Cardiac fibroblast (primary cell): ENCODE measurements at regions not wholly inside any gene's neighbourhood (a gene's known extent, or its start where the extent isn't known, plus 50 kb on each side); places are given as distances from the start of the nearest gene placed in this dataset.
A peak's percentile ranks its signal among the peaks of the same experiment; 100 is the strongest.

Experiments
- DNase-seq, 2 donors: peaks; one replicate each; pipeline versions ENCODE4 v3.0.0 to v3.0.0-alpha.2; 2010; ENCODE audit warnings: low read depth in 2 of 2
- H3K4me3 ChIP-seq, 2 donors: replicated peaks in 1 of 2; 1 replicate in 1 of 2; 2 replicates in 1 of 2; pipeline ENCODE4 v1.5.1; 2011; ENCODE audit warnings: low read depth in 2 of 2, low read length in 2 of 2, mild to moderate bottlenecking in 2 of 2, moderate library complexity in 1 of 2
- TF ChIP-seq, protein P1 (sequence below): IDR thresholded peaks from one replicate; pipeline ENCODE4 v1.5.1; 2011; ENCODE audit warnings: low read depth, mild to moderate bottlenecking, low read length, inconsistent platforms

DNA sequence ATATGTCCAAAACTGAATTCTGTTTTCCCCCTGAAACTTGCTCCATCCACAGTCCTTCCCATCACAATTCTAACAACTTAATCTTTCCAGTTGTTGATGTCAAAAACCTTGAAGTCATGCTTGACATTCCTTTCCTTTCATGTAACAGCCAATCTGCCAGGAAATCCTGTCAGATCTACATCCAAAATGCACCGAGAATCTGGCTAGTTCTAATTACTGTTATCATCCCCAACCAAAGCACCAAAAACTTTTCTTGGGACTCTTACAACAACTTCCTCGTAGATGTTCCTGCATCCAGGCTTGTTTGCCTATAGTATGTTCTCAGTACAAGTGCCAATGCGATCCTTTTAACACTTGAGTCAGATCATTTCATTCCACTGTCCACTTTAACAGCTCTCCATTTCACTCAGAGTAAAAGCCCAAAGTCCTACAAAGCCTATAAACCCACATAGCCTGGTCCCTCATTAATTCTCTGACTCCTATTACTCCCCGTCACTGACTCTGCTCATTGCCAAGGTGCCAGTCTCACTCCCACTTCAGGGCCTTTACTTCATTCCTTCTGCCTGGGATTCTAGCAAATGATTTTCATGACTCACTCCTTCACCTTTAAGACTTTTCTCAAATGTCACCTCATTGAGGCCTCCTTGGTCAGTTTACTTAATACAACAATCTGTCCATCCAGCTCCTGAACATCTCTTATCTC, 493.2 kb upstream of the NFIA start:
- H3K4me3 ChIP-seq: no peak overlapping the region
- TF ChIP-seq, protein P1, sequence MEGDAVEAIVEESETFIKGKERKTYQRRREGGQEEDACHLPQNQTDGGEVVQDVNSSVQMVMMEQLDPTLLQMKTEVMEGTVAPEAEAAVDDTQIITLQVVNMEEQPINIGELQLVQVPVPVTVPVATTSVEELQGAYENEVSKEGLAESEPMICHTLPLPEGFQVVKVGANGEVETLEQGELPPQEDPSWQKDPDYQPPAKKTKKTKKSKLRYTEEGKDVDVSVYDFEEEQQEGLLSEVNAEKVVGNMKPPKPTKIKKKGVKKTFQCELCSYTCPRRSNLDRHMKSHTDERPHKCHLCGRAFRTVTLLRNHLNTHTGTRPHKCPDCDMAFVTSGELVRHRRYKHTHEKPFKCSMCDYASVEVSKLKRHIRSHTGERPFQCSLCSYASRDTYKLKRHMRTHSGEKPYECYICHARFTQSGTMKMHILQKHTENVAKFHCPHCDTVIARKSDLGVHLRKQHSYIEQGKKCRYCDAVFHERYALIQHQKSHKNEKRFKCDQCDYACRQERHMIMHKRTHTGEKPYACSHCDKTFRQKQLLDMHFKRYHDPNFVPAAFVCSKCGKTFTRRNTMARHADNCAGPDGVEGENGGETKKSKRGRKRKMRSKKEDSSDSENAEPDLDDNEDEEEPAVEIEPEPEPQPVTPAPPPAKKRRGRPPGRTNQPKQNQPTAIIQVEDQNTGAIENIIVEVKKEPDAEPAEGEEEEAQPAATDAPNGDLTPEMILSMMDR: no peak
- DNase-seq: peak in 1 of 2 donors; percentile 19

DNA sequence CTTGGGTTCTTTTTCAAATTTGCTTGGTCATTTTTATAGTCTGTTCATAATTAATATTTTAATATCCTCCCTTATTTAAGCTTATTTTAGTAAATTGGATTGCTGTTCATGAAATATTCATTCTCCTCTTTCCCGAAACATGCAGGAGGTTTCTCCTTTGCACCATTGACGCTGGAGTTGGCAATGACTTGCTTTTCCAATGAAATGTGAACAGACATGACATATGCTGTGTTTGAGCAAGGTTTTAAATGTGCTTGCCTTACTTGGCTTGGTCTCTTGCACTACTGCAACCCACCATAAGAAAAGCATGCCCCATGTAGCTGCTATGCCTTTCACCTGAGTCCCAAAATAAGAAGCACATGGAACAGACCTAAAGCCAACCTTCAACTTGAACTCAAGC, 498.0 kb upstream of the NFIA start:
- no peak for DNase-seq
- H3K4me3 ChIP-seq: no peak overlapping the region
- TF ChIP-seq, protein P1: no peak

DNA sequence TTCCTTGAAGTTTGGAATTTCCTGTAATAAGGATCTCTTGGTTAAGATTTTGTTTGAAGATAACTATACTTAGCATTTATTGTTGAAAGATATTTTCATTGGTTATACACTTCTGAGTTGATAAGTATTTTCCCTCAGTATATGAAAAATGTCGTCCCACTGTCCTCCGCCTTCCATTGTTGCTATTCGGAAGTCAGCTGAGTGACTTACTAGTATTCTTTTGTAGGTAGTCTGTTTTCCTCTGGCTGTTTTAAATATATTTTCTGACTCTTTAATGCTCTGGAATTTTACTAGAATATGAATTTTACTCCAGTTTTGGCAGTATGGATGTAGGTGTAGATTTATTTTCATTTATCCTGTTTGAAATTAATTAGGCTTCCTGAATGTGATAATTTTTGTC, 498.7 kb upstream of the NFIA start:
- DNase-seq: no peak
- H3K4me3 ChIP-seq: no peak overlapping the region
- TF ChIP-seq, protein P1: no peak

DNA sequence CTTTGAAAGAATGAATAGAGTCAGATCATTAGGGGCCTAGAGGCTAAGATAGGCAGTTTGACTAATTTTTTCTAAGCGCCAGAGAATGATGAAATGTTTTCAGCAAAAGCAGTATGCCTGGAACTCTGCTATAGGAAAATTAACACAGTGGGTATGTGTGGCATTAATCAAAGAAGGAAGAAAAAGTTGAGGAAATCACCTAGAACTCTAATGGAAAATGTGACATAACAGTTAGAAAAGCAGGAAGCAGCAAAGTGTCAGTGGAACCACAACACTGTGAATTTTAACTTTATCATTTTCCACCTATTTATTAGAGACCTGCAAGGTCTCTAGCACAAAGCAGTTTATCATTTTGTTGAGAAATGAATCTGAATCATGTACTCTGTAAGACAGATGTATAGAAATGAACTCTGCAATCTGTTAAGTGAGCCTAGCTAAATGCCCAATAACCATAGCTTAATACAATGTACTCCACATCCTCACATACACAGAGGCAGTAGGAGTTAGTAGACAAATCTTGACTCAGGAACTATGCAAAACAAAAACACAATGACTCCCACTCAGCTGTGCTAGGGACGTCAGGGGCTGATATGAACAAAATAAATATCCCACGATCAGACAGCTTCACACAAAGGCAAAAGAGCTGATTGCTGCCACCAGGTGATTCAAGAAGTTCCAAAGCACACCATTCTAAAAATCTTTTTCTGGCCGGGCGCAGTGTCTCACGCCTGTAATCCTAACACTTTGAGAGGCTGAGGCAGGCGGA, 500.7 kb upstream of the NFIA start:
- DNase-seq: peak in 1 of 2 donors; percentile 71
- TF ChIP-seq, protein P1: no peak
- no peak overlapping the region for H3K4me3 ChIP-seq

DNA sequence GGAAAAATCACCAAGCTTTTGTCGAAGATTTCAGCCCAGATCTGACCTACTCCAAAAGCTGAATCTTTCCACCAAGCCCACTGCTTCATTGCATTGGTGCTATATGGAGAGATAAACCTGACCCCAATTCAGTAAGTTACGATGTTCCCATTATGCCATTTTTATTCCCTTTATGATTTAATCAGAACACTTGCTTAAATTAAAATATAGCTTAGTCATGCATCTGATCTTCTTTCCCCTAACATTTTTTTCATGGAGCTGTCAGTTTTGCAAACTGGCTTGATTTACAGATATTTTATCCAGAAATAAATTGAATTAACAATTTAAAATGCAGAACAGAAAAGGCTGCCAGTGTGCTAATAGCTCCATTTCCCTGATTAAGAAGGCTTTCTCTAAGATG, 503.5 kb upstream of the C1orf87 start:
- no peak for DNase-seq
- no peak overlapping the region for H3K4me3 ChIP-seq
- TF ChIP-seq, protein P1: no peak

DNA sequence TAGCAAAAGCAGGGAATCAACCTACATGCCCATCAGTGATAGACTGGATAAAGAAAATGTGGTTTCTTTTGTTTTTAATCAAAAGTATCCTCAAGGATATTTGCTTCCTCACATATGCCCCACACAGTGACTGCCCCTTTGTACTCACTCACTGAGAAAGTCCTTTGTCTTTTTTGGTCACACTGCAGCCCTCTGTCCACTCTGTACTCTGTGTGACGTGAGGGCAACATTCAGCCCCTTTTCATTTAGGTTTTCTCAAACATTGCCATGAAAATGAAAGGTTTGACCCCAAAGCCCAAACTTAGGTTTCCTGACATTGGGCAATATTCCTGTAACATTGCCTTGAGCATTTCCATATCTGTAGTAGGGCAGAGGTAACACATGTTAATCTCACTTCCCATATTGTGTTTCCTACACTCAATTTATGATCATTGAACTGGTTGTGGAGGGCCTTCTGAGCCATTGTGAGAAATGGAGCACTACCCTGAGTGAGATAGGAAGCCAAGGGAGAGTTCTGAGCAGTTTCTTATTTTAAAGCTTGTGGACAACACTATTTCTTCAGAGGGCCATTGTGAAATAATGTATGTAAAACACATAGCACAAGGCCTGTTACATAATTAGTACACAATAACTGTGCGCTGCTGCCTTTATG, 501.9 kb upstream of the C1orf87 start:
- peak in 1 of 2 donors; percentile 12 for DNase-seq
- no peak overlapping the region for H3K4me3 ChIP-seq
- TF ChIP-seq, protein P1: no peak
